Effector memory CD4-positive, alpha-beta T cell (primary cell): ENCODE measurements at regions not wholly inside any gene's neighbourhood (a gene's known extent, or its start where the extent isn't known, plus 50 kb on each side); places are given as distances from the start of the nearest gene placed in this dataset.

Experiments
- DNase-seq, 3 donors: peaks; one replicate each; pipeline ENCODE4 v3.0.0-alpha.2; 2020
- H3K27ac ChIP-seq: 2 replicates; pipeline ENCODE4 v1.7.0; 2013; ENCODE audit warnings: mild to moderate bottlenecking, low read length, moderate library complexity; ENCODE audit not compliant: insufficient read depth, poor library complexity, severe bottlenecking
- H3K27me3 ChIP-seq: replicated peaks from 2 replicates; pipeline ENCODE4 v1.7.0; 2013; ENCODE audit warnings: mild to moderate bottlenecking, low read length; ENCODE audit not compliant: insufficient read depth, control insufficient read depth, poor library complexity, severe bottlenecking
- H3K36me3 ChIP-seq: 2 replicates; pipeline ENCODE4 v1.7.0; 2013; ENCODE audit warnings: mild to moderate bottlenecking, low read length, moderate library complexity; ENCODE audit not compliant: control insufficient read depth, insufficient read depth
- H3K4me1 ChIP-seq: 2 replicates; pipeline ENCODE4 v1.7.0; 2013; ENCODE audit warnings: low read length, mild to moderate bottlenecking; ENCODE audit not compliant: control insufficient read depth, insufficient read depth, poor library complexity, severe bottlenecking
- H3K4me3 ChIP-seq: 2 replicates; pipeline ENCODE4 v1.7.0; 2013; ENCODE audit warnings: low read length, low read depth, mild to moderate bottlenecking; ENCODE audit not compliant: insufficient read depth, poor library complexity, severe bottlenecking
- H3K9me3 ChIP-seq: 2 replicates; pipeline ENCODE4 v1.7.0; 2013; ENCODE audit warnings: mild to moderate bottlenecking, low read length, moderate library complexity; ENCODE audit not compliant: control insufficient read depth

DNA sequence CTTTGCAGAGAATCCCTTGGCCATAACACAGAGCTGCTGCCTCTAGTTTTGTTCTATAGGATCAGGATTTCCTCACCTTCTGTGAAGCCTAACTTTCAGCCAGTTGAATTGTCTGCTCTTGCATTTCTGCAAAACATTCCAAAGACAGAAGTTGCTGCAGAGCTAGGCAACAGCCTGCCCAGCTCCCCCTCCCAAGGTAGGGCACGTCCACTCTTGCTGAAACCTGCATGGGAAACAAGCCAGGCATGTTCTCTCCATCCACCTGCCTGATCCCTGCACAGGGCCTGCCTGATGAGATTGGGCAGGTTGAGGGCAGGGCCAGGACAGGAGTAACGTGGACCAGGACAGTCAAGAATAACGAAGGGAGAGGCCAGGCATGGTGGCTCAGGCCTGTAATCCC, 58.9 kb upstream of the NAA20 start:
- Histone ChIP-seq H3K27me3 (no peaks in the 10 kb centered on the region), H3K4me3 (no peak overlapping the region), H3K9me3 (no peaks in the 10 kb centered on the region), H3K36me3 (no peaks in the 10 kb centered on the region), H3K27ac (no peak overlapping the region), H3K4me1 (no peaks in the 10 kb centered on the region)
- DNase-seq: no peak

DNA sequence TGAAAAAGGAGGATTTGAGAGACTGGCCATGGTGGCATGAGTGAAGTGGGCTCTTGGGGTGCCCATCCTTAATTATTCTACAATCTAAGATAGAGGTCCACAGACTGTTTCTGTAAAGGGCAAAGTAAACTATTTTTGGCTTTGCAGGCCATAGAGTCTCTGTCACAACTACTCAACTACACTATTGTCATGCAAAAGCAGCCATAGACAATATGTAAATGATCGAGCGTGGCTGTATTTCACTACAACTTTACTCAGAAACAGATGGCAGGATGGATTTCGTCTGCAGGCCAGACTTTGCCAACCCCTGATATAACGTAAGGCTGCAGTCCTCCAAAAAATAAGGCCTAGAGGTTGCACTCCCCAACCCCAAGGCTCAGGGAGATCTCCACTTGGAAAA, 58.2 kb upstream of the NAA20 start:
- H3K36me3 ChIP-seq: no peaks in the 10 kb centered on the region
- no peak overlapping the region for H3K27ac ChIP-seq
- DNase-seq: no peak

DNA sequence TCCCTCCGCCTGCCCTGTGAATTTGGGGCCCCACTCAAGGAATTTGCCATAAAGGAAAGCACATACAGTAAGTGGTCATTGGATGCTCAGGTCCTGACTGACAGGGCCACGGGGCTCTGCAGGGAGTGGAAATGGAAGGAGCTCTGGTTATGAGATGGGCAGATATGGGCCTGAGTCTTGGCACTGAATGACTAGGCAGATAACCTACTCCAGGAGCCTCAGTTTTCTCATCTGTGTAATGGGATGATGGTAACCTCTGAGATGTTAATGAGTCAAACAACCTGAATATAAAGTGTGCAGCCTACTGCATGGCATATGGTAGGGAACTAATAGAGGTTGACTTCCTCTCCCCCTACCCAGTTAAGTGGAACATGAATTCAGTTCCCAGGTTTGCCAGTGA, 56.4 kb upstream of the NAA20 start:
- Histone ChIP-seq H3K27ac (no peak overlapping the region), H3K27me3 (no peaks in the 10 kb centered on the region), H3K9me3 (no peaks in the 10 kb centered on the region), H3K4me3 (no peak overlapping the region), H3K4me1 (no peaks in the 10 kb centered on the region), H3K36me3 (no peaks in the 10 kb centered on the region)
- DNase-seq: no peak

More for the DNA sequence above, 58.2 kb upstream of the NAA20 start:
- no peaks in the 10 kb centered on the region for H3K27me3 ChIP-seq
- no peak overlapping the region for H3K4me3 ChIP-seq
- no peaks in the 10 kb centered on the region for H3K9me3 ChIP-seq
- H3K4me1 ChIP-seq: no peaks in the 10 kb centered on the region

DNA sequence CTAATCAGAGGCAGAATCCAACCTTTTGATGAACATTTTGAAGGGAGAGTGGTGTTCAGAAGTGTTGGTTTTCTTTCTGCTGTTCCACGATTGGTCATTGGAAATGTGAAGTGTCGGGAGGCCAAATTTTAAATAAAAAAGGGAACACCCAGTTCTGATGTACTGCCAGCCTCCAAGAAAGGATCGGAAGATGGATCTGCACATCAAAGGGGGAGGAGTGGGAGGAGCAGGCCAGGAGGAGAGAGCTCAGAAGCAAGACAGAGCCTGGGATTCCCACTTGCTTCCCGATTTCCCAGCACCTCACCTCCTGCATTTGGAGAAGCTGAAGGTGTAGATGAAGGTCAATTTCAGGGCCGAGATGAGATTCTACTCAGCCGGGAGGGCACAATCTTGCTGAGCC, 55.9 kb upstream of the NAA20 start:
- Histone ChIP-seq H3K4me1 (no peaks in the 10 kb centered on the region), H3K4me3 (no peak overlapping the region), H3K27ac (no peak overlapping the region), H3K36me3 (no peaks in the 10 kb centered on the region), H3K27me3 (no peaks in the 10 kb centered on the region), H3K9me3 (no peaks in the 10 kb centered on the region)
- DNase-seq: no peak

DNA sequence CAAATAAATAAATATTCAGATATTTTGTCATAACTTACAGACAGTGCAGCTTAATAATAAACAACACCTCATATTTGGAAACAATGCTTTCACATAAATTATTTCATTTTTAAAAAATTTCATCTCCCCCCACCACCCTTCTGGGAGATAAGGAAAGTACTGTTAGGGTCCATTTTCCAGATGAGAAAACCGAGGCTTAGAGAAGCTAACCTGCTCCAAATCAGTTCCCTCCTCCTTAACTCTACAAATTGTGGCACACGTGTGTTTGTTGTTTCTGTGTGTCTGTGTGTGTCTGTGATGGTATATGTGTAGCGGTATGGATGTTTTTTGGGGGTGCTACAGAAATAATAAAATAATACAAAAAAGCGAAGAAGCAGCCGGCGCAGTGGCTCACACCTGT, 54.2 kb upstream of the NAA20 start:
- no peak overlapping the region for H3K27ac ChIP-seq
- no peaks in the 10 kb centered on the region for H3K36me3 ChIP-seq
- H3K4me1 ChIP-seq: peaks cover 3% of the 10 kb centered on the region
- no peaks in the 10 kb centered on the region for H3K27me3 ChIP-seq
- DNase-seq: no peak
- H3K9me3 ChIP-seq: no peaks in the 10 kb centered on the region
- H3K4me3 ChIP-seq: no peak overlapping the region

DNA sequence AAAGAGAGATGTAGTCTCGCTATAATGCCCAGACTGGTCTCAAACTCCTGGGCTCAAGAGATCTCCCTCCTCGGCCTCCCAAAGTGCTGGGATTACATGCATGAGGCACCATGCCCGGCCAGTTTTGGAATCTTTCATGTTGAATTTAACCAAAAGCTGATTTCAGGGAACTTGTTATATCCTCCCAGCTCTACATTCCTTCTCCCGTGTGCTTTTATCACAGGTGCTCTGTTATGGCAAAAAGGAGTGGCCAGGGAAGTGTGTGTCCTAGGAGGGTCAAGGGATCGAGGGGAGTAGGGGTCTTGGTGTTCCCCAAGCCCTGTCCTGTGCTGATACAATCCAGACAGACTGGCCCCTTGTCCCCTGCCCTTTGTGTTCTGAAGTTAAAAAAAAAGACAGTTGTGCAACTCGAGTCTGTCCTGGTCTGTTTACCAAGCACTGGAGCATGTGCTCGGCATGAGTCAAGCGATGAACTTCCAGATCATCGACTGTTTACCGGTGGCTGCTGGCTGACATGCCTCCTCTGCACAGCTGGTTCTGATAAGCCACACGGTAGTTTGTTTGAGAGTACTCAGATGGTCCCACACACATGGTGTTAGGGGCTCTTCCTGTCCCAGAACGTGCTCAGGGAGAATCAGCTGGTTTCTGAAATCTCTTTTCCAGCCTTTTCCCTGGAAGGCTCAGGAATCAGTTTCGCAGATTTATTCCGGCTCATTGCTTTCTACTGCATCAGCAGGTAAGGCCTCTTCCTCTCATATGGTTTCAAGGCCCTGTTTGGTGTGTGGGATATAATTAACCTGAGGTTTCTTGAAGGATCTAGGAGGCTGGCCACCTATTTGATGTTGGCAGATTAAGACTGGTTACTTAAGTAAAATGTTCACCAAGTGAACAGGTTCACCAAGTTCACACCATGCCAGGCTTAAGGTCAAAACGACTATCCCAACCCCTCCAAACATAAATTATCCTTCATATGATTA, 52.6 kb upstream of the NAA20 start:
- H3K4me3 ChIP-seq: no peak overlapping the region
- H3K4me1 ChIP-seq: peaks cover 17% of the 10 kb centered on the region
- H3K9me3 ChIP-seq: no peaks in the 10 kb centered on the region
- no peaks in the 10 kb centered on the region for H3K27me3 ChIP-seq
- no peak for DNase-seq
- no peak overlapping the region for H3K27ac ChIP-seq
- no peaks in the 10 kb centered on the region for H3K36me3 ChIP-seq

DNA sequence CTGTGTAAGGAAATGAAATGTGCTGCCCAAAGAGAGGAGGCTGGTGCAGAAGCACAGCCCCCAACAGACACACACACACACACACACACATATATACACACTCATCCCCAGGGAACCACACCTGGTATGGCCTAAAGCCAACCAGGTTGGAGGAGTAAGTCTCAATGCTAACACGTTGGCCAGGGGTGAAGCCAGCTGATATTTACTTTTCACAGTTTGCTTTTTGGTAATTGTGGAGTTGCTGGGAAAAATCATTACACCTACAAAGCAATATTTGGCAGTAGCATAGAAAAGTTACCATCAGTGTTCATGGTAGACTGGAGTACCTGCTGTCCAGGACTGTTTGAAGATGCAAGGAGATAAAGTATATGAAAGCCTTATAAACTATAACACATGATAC, 50.3 kb upstream of the NAA20 start:
- no peak overlapping the region for H3K27ac ChIP-seq
- no peak overlapping the region for H3K4me3 ChIP-seq
- H3K4me1 ChIP-seq: peaks cover 17% of the 10 kb centered on the region
- DNase-seq: no peak
- H3K27me3 ChIP-seq: no peaks in the 10 kb centered on the region
- no peaks in the 10 kb centered on the region for H3K9me3 ChIP-seq
- H3K36me3 ChIP-seq: no peaks in the 10 kb centered on the region
